ENCODE measurements at regions not wholly inside any gene's neighbourhood (a gene's known extent, or its start where the extent isn't known, plus 50 kb on each side); places are given as distances from the start of the nearest gene placed in this dataset.

GRCh38 chr2:48145845-48146452 lies 168.5 kb upstream of the FOXN2 start:
- H3K9ac ChIP-seq (ENCODE audit: insufficient read depth, low read length): no peak overlapping the region
- no peaks in the 10 kb centered on the region for H3K79me2 ChIP-seq (ENCODE audit: control insufficient read depth, insufficient read depth, low read length)
- no peaks in the 10 kb centered on the region for H4K20me1 ChIP-seq (ENCODE audit: control insufficient read depth, extremely low read depth, insufficient read depth, low read length)
- H3K27ac ChIP-seq (ENCODE audit: insufficient read depth, low read length): no peak overlapping the region
- H2AFZ ChIP-seq (ENCODE audit: low read length): peak overlapping the region; percentile 56
- H3K4me1 ChIP-seq (ENCODE audit: control insufficient read depth, extremely low read depth, insufficient read depth, low read length): no peaks in the 10 kb centered on the region
- TF ChIP-seq, protein P1, sequence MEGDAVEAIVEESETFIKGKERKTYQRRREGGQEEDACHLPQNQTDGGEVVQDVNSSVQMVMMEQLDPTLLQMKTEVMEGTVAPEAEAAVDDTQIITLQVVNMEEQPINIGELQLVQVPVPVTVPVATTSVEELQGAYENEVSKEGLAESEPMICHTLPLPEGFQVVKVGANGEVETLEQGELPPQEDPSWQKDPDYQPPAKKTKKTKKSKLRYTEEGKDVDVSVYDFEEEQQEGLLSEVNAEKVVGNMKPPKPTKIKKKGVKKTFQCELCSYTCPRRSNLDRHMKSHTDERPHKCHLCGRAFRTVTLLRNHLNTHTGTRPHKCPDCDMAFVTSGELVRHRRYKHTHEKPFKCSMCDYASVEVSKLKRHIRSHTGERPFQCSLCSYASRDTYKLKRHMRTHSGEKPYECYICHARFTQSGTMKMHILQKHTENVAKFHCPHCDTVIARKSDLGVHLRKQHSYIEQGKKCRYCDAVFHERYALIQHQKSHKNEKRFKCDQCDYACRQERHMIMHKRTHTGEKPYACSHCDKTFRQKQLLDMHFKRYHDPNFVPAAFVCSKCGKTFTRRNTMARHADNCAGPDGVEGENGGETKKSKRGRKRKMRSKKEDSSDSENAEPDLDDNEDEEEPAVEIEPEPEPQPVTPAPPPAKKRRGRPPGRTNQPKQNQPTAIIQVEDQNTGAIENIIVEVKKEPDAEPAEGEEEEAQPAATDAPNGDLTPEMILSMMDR (conservative IDR thresholded peaks at IDR 0.05 in 1 of 2, IDR thresholded peaks at IDR 0.05 in 1 of 2; ENCODE audit: low read depth in 1 of 2, low read length in 2 of 2): no peak
- no peak for TF ChIP-seq EZH2 (IDR thresholded peaks at IDR 0.05; ENCODE audit: low read length, missing control alignments)
- H3K4me2 ChIP-seq (ENCODE audit: extremely low read depth, insufficient read depth, low read length): no peak overlapping the region
- peak; percentile 41 to 67 for DNase-seq (ENCODE audit: low read depth in 2 of 2)
- H3K4me3 ChIP-seq (replicated peaks in 1 of 4; ENCODE audit: control extremely low read depth in 1 of 4, insufficient read depth in 1 of 4, low read depth in 3 of 4, low read length in 4 of 4): no peak overlapping the region
- no peaks in the 10 kb centered on the region for H3K9me3 ChIP-seq (ENCODE audit: control insufficient read depth, insufficient read depth, low read depth, low read length)
- no peaks in the 10 kb centered on the region for H3K36me3 ChIP-seq (ENCODE audit: control insufficient read depth, insufficient read depth, low read length)
- H3K27me3 ChIP-seq (ENCODE audit: control insufficient read depth, insufficient read depth, low read length): no peaks in the 10 kb centered on the region

DNA sequence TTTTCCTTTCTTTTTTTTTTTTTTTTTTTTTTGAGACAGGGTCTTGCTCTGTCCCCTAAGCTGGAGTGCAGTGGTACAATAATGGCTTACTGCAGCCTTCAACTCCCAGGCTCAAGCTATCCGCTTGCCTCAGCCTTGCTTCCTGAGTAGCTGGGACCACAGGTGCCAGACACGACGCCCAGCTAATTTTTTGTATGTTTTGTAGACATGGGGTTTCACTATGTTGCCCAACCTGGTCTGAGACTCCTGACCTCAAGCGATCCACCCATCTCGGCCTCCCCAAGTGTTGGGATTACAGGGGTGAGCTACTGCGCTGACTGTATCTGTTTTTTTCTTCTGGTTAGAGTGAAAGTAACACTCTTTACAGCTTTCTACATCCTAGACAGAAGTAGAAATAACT lies 167.9 kb upstream of the FOXN2 start:
- no peak for TF ChIP-seq EZH2 (IDR thresholded peaks at IDR 0.05; ENCODE audit: low read length, missing control alignments)
- TF ChIP-seq, protein P1 (conservative IDR thresholded peaks at IDR 0.05 in 1 of 2, IDR thresholded peaks at IDR 0.05 in 1 of 2; ENCODE audit: low read depth in 1 of 2, low read length in 2 of 2): no peak
- H2AFZ ChIP-seq (ENCODE audit: low read length): no peak overlapping the region

GRCh38 chr2:48147719-48148118 lies 166.8 kb upstream of the FOXN2 start:
- TF ChIP-seq, protein P1 (conservative IDR thresholded peaks at IDR 0.05 in 1 of 2, IDR thresholded peaks at IDR 0.05 in 1 of 2; ENCODE audit: low read depth in 1 of 2, low read length in 2 of 2): no peak
- TF ChIP-seq EZH2 (IDR thresholded peaks at IDR 0.05; ENCODE audit: low read length, missing control alignments): no peak
- Histone ChIP-seq H2AFZ (ENCODE audit: low read length) (no peak overlapping the region), H3K4me3 (replicated peaks in 1 of 4; ENCODE audit: control extremely low read depth in 1 of 4, insufficient read depth in 1 of 4, low read depth in 3 of 4, low read length in 4 of 4) (no peak overlapping the region), H3K4me2 (ENCODE audit: extremely low read depth, insufficient read depth, low read length) (no peak overlapping the region), H3K36me3 (ENCODE audit: control insufficient read depth, insufficient read depth, low read length) (no peaks in the 10 kb centered on the region), H3K4me1 (ENCODE audit: control insufficient read depth, extremely low read depth, insufficient read depth, low read length) (no peaks in the 10 kb centered on the region), H3K27ac (ENCODE audit: insufficient read depth, low read length) (no peak overlapping the region), H3K9me3 (ENCODE audit: control insufficient read depth, insufficient read depth, low read depth, low read length) (no peaks in the 10 kb centered on the region), H3K79me2 (ENCODE audit: control insufficient read depth, insufficient read depth, low read length) (no peaks in the 10 kb centered on the region), H4K20me1 (ENCODE audit: control insufficient read depth, extremely low read depth, insufficient read depth, low read length) (no peaks in the 10 kb centered on the region), H3K9ac (ENCODE audit: insufficient read depth, low read length) (no peak overlapping the region), H3K27me3 (ENCODE audit: control insufficient read depth, insufficient read depth, low read length) (no peaks in the 10 kb centered on the region)
- no peak for DNase-seq (ENCODE audit: low read depth in 2 of 2)

More for the DNA sequence above, 167.9 kb upstream of the FOXN2 start:
- Histone ChIP-seq H3K36me3 (ENCODE audit: control insufficient read depth, insufficient read depth, low read length) (no peaks in the 10 kb centered on the region), H3K4me2 (ENCODE audit: extremely low read depth, insufficient read depth, low read length) (no peak overlapping the region), H4K20me1 (ENCODE audit: control insufficient read depth, extremely low read depth, insufficient read depth, low read length) (no peaks in the 10 kb centered on the region), H3K9ac (ENCODE audit: insufficient read depth, low read length) (no peak overlapping the region), H3K9me3 (ENCODE audit: control insufficient read depth, insufficient read depth, low read depth, low read length) (no peaks in the 10 kb centered on the region), H3K4me1 (ENCODE audit: control insufficient read depth, extremely low read depth, insufficient read depth, low read length) (no peaks in the 10 kb centered on the region), H3K27me3 (ENCODE audit: control insufficient read depth, insufficient read depth, low read length) (no peaks in the 10 kb centered on the region), H3K27ac (ENCODE audit: insufficient read depth, low read length) (no peak overlapping the region), H3K79me2 (ENCODE audit: control insufficient read depth, insufficient read depth, low read length) (no peaks in the 10 kb centered on the region), H3K4me3 (replicated peaks in 1 of 4; ENCODE audit: control extremely low read depth in 1 of 4, insufficient read depth in 1 of 4, low read depth in 3 of 4, low read length in 4 of 4) (no peak overlapping the region)
- no peak for DNase-seq (ENCODE audit: low read depth in 2 of 2)
